GM18498 (cell line): ENCODE measurements at regions not wholly inside any gene's neighbourhood (a gene's known extent, or its start where the extent isn't known, plus 50 kb on each side); places are given as distances from the start of the nearest gene placed in this dataset.
"Not testable (repeated sequence)": the region's sequence is repeated elsewhere in the genome, so short reads cannot be mapped to it uniquely, and the experiment has no call there.

Experiments used
- ATAC-seq: cut with Tn5 transposase; IDR thresholded peaks from one replicate; pipeline ENCODE4 v1.9.1; 2021; ENCODE audit warnings: mild to moderate bottlenecking, moderate library complexity; ENCODE audit not compliant: unreplicated experiment

GRCh38 chr10:18735711-18736110 is 76.5 kb downstream of the ARL5B start:
- ATAC-seq = no peak

DNA sequence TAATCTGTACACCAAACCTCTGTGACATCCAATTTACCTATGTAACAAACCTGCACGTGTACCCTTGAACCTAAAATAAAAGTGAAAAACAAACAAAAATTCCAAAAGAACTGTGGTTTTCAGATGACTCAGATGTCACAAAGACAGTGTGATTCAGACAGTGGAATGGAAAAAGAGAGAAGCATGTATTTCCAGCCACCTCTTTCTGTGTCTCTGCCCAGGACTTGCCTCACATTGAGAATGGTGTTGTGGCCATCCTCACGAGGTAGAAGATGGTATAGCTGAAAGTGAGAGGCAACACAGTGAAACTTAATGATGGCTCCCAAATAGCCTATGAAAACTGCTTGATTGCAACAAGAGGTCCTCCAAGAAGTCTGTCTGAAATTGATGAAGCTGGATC is 78.0 kb downstream of the ARL5B start:
- no peak for ATAC-seq

GRCh38 chr10:18737841-18738240 is 78.6 kb downstream of the ARL5B start:
- ATAC-seq = no peak

- ATAC-seq = no peak
Measured at GRCh38 chr10:18738835-18739234, 79.6 kb downstream of the ARL5B start.

- ATAC-seq = no peak
Measured at GRCh38 chr10:18743926-18744325, 84.7 kb downstream of the ARL5B start.

- no peak for ATAC-seq
Measured at GRCh38 chr10:18753312-18753895, 94.2 kb downstream of the ARL5B start.

GRCh38 chr10:18759575-18759974 is 100.3 kb downstream of the ARL5B start:
- peak; percentile 86 for ATAC-seq

DNA sequence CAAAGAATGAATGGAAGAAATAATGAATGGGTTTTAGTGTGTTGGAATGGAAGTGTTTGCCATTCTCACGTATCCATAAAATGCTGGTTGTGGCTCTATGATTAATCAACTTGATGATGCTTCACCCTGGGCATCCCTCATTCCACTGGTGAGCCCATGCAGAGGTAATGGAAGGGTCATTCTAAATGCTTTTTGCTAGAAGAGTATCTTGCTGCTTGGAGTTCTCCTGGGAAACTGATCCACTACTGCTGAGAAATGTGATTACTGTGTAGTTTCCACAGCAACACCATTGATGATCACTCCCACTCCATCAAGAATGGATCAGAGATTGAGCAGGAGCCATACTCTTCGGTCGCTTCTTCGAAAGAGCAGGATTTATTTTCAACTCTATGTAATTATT is 101.6 kb downstream of the ARL5B start:
- ATAC-seq = no peak

GRCh38 chr10:18767981-18768380 is 108.8 kb downstream of the ARL5B start:
- no peak for ATAC-seq

DNA sequence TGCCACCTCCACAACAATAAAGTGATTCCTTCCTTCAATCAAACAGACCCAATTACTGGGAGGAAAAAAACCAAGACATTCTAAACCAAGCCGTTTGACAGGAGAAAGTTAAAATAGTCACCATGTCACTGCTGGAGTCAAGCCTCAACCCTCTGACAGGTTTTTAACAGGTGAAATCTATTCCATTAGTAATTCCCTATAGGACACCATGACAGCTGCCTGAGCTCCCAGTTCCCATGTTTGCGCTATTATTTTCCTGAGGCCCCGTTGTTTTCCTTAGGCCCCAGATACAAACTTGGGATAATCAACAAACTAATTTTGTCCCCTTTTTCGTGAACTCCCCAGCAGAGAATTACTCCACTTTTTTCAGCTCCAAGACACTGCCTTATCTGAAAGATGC is 113.9 kb downstream of the ARL5B start:
- ATAC-seq = no peak

- ATAC-seq = no peak
Measured at GRCh38 chr10:18777258-18777657, 118.0 kb downstream of the ARL5B start.

- no peak for ATAC-seq
Measured at GRCh38 chr10:18786478-18786877, 127.2 kb downstream of the ARL5B start.

DNA sequence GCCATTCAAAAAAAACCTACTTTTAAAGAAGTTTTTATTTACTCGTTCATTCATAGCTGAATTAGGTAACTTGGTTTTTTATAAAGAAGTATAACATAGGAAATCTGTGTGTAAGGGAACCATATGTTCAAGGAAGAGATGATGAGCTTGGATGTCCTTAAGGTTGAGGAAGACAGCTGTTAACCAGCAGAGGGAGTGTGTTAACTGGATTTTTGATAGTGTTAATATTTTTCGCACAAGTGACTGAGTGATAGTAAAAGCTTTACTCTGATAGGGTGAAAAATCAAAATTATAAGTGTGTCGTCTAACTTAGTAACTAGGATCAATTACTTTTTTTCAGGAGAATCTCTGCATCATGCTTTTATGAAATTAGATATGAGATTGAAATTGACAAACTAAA is 134.7 kb downstream of the ARL5B start:
- no peak for ATAC-seq

DNA sequence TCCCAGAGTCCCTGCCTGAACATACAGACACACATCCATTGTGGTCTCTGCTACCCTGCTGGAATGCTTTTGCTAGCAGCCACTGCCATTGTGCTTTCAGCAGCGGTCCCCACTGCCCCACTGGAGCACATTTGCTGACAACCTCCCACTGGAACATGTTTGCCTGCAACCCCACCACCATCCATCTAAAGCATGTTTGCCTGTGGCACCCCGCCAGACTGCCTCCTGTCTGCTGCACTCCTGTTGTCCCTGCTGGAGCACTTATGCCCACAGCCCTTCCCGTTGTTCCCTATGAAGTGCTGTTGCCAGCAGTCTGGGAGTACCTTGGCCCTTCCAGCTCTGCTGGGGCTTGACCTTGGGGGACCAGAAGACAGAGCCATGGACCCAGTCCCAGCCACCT is 136.3 kb downstream of the ARL5B start:
- no peak for ATAC-seq

GRCh38 chr10:18797286-18797685 is 138.1 kb downstream of the ARL5B start:
- no peak for ATAC-seq

- ATAC-seq = no peak
Measured at GRCh38 chr10:18822156-18822555, 162.9 kb downstream of the ARL5B start.

GRCh38 chr10:18829259-18829658 is 170.0 kb downstream of the ARL5B start:
- ATAC-seq = no peak

GRCh38 chr10:18830277-18830676 is 171.0 kb downstream of the ARL5B start:
- no peak for ATAC-seq

DNA sequence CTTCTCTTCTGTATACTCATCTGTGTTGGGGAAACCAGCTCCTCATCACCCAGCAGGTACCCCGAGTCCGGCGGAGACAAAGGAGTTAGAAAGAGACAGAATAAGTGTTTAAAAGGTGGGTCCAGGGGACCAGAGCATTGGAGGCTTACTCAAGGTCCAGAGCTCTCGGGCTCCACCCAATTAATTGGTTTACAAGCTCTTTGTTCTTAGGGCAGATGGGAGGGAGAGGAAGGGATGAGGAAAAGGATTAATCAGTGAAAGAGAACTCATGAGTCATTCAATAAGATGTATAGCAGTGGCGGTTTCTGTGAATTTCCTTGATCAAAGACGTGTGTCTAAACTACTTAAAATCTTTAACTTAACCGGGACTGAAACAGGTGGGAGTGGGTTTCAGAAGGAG is 192.0 kb upstream of the MALRD1 start:
- ATAC-seq = not testable (repeated sequence)

DNA sequence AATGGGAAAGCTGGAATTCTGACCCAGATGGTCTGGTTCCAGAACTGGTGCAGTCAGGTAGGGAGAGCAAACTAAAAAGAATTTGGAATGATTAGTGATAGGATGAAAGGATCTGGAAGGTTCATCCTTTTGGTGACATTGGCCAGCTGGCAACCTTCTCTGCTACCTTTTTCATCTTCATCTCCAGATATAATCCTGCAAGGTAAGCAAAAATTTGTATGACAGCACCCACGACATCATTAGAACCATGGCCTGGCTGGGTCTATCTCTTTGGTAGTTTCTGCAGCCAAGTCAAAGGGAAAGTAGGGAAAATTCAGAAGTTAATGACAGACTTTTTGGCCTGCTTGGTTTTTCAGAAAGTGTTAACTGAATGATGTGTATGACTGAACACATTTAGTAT is 188.9 kb upstream of the MALRD1 start:
- no peak for ATAC-seq

DNA sequence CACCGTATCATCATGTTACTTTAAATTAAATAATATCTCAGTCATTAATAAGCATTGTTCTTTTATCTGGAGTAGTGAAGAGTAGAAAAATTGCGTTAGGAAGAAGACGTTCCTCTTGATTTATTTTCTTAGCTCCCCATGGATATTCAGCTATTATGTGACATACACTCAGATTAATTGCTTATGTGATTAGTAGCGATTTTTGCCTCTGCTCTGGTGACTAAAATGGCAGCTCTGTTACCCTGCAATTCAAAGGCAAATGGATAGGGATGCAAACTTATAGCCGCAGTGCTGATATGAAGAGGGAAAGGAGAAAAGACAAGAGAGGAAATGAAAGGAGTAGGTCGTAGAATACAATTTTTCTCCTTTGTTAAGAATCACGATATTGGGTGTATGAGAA is 188.4 kb upstream of the MALRD1 start:
- no peak for ATAC-seq

GRCh38 chr10:18860631-18861240 is 187.9 kb upstream of the MALRD1 start:
- ATAC-seq = no peak

DNA sequence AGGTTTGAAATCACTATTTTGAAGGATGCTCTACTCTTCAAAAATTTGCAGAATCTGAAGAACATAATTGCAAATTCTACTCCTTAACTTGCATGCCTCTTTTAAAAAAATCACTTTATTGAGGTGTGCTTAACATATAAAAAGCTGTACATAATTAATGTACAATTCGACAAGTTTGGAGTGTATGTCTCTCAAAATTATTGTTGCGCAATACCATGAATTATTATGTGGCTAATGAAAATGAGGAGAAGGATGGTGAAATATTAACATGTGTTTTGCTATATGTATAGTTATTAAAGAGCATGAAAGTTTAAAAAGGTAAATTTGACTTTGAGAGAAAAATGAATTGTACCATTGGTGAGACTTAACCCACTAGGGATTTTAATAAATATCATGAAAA is 187.2 kb upstream of the MALRD1 start:
- ATAC-seq = no peak
